HEK293 (cell line): ENCODE measurements at regions not wholly inside any gene's neighbourhood (a gene's known extent, or its start where the extent isn't known, plus 50 kb on each side); places are given as distances from the start of the nearest gene placed in this dataset.

Experiments used
- CTCF ChIA-PET: fragments of 350-600 bp; formaldehyde crosslinking; extraction: SDS; loops from one replicate; lab custom pipeline; 2021; ENCODE audit warnings: antibody characterized with exemption; lab: Yijun Ruan, JAX
- POLR2A ChIA-PET: fragments of 300-600 bp; formaldehyde crosslinking; extraction: SDS; loops from one replicate; lab custom pipeline; 2020; ENCODE audit warnings: antibody characterized with exemption, inconsistent platforms; lab: Yijun Ruan, JAX
- H3K27ac ChIP-seq: fragments of 200-500 bp; sonication (Bioruptor generic); 2 replicates; pipeline ENCODE4 v1.5.1; 2014; ENCODE audit warnings: low read depth, low read length, control low read depth, inconsistent platforms; ENCODE audit errors: extremely low read depth
- H3K36me3 ChIP-seq, 2 experiments: fragments of 200-500 bp in 1 of 2; sonication (Bioruptor generic) in 1 of 2; 1 replicate in 1 of 2; 2 replicates in 1 of 2; pipeline ENCODE4 v1.5.1; 2014 to 2017; ENCODE audit warnings: inconsistent platforms in 2 of 2, low read length in 2 of 2; ENCODE audit not compliant: control insufficient read depth in 2 of 2, insufficient read depth in 1 of 2
- H3K4me1 ChIP-seq: fragments of 200-500 bp; sonication (Bioruptor generic); 2 replicates; pipeline ENCODE4 v1.5.1; 2014; ENCODE audit warnings: mild to moderate bottlenecking, low read length, inconsistent platforms; ENCODE audit not compliant: control insufficient read depth, insufficient read depth
- H3K4me3 ChIP-seq: 2 replicates; pipeline ENCODE4 v1.5.1; 2011; ENCODE audit warnings: low read depth, mild to moderate bottlenecking, control low read depth, low read length, moderate library complexity
- H3K9me3 ChIP-seq: fragments of 200-500 bp; sonication (Bioruptor generic); 2 replicates; pipeline ENCODE4 v1.5.1; 2014; ENCODE audit warnings: low read depth, low read length, inconsistent platforms; ENCODE audit not compliant: control insufficient read depth, insufficient read depth
- EGR2 ChIP-seq: fragments of 450-650 bp; formaldehyde crosslinking; IDR thresholded peaks from 2 replicates; pipeline ENCODE4 v1.5.1; 2016; ENCODE audit warnings: low read depth, missing biosample characterization, missing genetic modification characterization
- IKZF3 ChIP-seq: fragments of 450-650 bp; IDR thresholded peaks from 2 replicates; pipeline ENCODE4 v1.5.0; 2018; ENCODE audit warnings: missing biosample characterization, mild to moderate bottlenecking, missing genetic modification characterization, moderate library complexity
- KLF9 ChIP-seq: fragments of 450-650 bp; formaldehyde crosslinking; IDR thresholded peaks from 2 replicates; pipeline ENCODE4 v1.5.1; 2016; ENCODE audit warnings: missing biosample characterization, missing genetic modification characterization, low read depth
- YY1 ChIP-seq: fragments of 450-650 bp; formaldehyde crosslinking; IDR thresholded peaks from 2 replicates; pipeline ENCODE4 v1.5.1; 2018; ENCODE audit warnings: missing biosample characterization, missing genetic modification characterization
- ZFHX2 ChIP-seq: fragments of 450-650 bp; formaldehyde crosslinking; conservative IDR thresholded peaks from 2 replicates; pipeline ENCODE4 v1.5.1; 2016; ENCODE audit warnings: missing biosample characterization, missing genetic modification characterization
- ZNF132 ChIP-seq: fragments of 450-650 bp; formaldehyde crosslinking; IDR thresholded peaks from 2 replicates; pipeline ENCODE4 v1.5.1; 2017; ENCODE audit warnings: missing biosample characterization, missing genetic modification characterization, borderline replicate concordance
- ZNF133 ChIP-seq: fragments of 450-650 bp; formaldehyde crosslinking; IDR thresholded peaks from 2 replicates; pipeline ENCODE4 v1.5.1; 2016; ENCODE audit warnings: missing biosample characterization, missing genetic modification characterization
- ZNF292 ChIP-seq: fragments of 450-650 bp; formaldehyde crosslinking; IDR thresholded peaks from 2 replicates; pipeline ENCODE4 v1.5.1; 2016; ENCODE audit warnings: low read depth, missing biosample characterization, missing genetic modification characterization, borderline replicate concordance
- ZNF354C ChIP-seq: fragments of 450-650 bp; formaldehyde crosslinking; IDR thresholded peaks from 2 replicates; pipeline ENCODE4 v1.5.1; 2016; ENCODE audit warnings: missing biosample characterization, missing genetic modification characterization, low read depth, borderline replicate concordance
- ZNF37A ChIP-seq: fragments of 450-650 bp; IDR thresholded peaks from 2 replicates; pipeline ENCODE4 v1.5.1; 2018; ENCODE audit warnings: missing biosample characterization, missing genetic modification characterization
- ZNF600 ChIP-seq: fragments of 450-650 bp; formaldehyde crosslinking; IDR thresholded peaks from 2 replicates; pipeline ENCODE4 v1.5.1; 2016; ENCODE audit warnings: missing biosample characterization, missing genetic modification characterization
- ZNF76 ChIP-seq: fragments of 450-650 bp; formaldehyde crosslinking; IDR thresholded peaks from 2 replicates; pipeline ENCODE4; 2016; ENCODE audit warnings: low read depth, missing biosample characterization, missing genetic modification characterization, borderline replicate concordance
- TF ChIP-seq, protein P1 (sequence below): fragments of 450-650 bp; formaldehyde crosslinking; IDR thresholded peaks from 2 replicates; pipeline ENCODE4 v1.5.1; 2016; ENCODE audit warnings: missing biosample characterization, missing genetic modification characterization
- TF ChIP-seq, protein P2 (sequence below): fragments of 450-650 bp; formaldehyde crosslinking; IDR thresholded peaks from 2 replicates; pipeline ENCODE4 v1.5.1; 2016; ENCODE audit warnings: missing biosample characterization, missing genetic modification characterization
- TF ChIP-seq, protein P3 (sequence below): fragments of 450-650 bp; formaldehyde crosslinking; conservative IDR thresholded peaks from 2 replicates; pipeline ENCODE4 v1.5.1; 2016; ENCODE audit warnings: low read depth, missing biosample characterization, missing genetic modification characterization

DNA sequence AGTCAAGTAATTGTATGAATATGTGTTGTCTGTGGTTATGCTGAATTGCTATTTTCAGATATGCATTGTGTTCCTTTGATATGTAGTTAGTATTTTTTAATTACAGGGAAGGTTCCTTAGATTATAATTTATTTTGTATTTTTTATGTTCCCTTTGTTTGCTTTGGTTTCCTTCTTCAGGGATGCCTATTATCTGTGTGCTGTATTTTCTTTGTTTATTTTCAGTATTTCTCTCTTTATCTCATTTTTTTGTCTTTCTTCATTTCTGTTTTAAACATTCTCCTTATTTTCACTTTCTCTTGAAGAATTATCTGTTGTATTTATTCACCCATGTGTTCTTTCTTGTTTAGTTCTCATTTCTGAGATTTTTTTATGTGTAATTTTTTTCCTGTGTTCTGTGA is 163.1 kb downstream of the EMP1 start:
- Histone ChIP-seq H3K27ac (no peak overlapping the region), H3K4me3 (no peak overlapping the region), H3K36me3 (no peaks in the 10 kb centered on the region), H3K4me1 (0 out of 2 replicates have a peak, but pooled peaks cover 3% of the 10 kb centered on the region), H3K9me3 (no peaks in the 10 kb centered on the region)
- ChIA-PET CTCF (no interaction called here), POLR2A (no interaction called here)
- TF ChIP-seq ZNF76 (no peak), ZNF133 (tag by site-specific recombination) (peak; percentile 91)

DNA sequence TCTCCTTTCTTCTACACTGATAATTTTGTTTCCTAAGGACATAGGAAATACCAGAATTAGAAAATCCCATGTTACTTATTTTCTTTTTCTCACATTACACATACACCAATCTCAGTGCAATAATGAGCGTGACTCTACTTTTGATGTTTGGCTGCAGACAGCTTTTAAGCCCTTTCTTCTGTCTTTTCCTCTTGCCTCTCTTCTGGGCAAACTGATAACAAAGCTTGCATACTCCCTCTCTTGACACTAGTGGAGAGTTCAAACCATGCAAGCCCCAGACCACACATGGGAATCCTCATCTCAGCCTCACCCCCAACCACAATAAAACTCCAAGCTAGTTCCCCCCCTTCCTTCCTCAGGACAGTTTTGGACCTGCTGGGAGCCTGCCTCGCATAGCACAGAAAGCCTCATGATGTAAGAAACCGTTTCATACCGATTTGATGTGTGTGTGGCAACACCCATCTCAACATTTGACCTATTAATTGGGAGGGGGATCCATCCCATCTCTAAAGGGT is 161.9 kb downstream of the EMP1 start:
- TF ChIP-seq ZNF132, result no peak
- TF ChIP-seq, all 188 proteins: peak for 0
- POLR2A ChIA-PET, result no interaction called here
- Histone ChIP-seq H3K27ac (no peak overlapping the region), H3K4me1 (0 out of 2 replicates have a peak, but pooled peaks cover 3% of the 10 kb centered on the region), H3K36me3 (no peaks in the 10 kb centered on the region), H3K4me3 (no peak overlapping the region), H3K9me3 (no peaks in the 10 kb centered on the region)
- CTCF ChIA-PET, result no interaction called here

DNA sequence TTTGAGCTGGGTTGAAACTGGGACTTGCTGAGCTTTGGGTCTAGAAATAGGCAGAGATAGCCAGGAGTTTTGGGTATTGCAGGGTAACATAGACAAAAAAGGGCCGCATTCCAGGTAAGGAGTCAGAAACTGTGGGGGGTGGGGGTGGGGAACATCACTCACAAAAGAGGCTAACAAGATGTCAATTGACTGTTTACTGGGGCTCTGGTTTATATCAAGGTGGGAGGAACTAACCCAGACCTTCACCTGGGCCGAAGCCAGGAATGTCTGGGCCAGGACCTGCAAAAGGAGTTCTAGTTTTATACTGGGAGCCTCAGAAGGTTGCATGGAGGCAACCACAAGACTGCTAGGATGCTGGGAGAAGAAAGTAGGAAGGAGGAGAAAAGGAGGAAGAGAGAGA is 154.4 kb downstream of the EMP1 start:
- POLR2A ChIA-PET, result no interaction called here
- no peaks in the 10 kb centered on the region for H3K4me1 ChIP-seq
- TF ChIP-seq, protein P1, sequence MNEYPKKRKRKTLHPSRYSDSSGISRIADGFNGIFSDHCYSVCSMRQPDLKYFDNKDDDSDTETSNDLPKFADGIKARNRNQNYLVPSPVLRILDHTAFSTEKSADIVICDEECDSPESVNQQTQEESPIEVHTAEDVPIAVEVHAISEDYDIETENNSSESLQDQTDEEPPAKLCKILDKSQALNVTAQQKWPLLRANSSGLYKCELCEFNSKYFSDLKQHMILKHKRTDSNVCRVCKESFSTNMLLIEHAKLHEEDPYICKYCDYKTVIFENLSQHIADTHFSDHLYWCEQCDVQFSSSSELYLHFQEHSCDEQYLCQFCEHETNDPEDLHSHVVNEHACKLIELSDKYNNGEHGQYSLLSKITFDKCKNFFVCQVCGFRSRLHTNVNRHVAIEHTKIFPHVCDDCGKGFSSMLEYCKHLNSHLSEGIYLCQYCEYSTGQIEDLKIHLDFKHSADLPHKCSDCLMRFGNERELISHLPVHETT (tag by site-specific recombination), result no peak
- TF ChIP-seq, protein P2, sequence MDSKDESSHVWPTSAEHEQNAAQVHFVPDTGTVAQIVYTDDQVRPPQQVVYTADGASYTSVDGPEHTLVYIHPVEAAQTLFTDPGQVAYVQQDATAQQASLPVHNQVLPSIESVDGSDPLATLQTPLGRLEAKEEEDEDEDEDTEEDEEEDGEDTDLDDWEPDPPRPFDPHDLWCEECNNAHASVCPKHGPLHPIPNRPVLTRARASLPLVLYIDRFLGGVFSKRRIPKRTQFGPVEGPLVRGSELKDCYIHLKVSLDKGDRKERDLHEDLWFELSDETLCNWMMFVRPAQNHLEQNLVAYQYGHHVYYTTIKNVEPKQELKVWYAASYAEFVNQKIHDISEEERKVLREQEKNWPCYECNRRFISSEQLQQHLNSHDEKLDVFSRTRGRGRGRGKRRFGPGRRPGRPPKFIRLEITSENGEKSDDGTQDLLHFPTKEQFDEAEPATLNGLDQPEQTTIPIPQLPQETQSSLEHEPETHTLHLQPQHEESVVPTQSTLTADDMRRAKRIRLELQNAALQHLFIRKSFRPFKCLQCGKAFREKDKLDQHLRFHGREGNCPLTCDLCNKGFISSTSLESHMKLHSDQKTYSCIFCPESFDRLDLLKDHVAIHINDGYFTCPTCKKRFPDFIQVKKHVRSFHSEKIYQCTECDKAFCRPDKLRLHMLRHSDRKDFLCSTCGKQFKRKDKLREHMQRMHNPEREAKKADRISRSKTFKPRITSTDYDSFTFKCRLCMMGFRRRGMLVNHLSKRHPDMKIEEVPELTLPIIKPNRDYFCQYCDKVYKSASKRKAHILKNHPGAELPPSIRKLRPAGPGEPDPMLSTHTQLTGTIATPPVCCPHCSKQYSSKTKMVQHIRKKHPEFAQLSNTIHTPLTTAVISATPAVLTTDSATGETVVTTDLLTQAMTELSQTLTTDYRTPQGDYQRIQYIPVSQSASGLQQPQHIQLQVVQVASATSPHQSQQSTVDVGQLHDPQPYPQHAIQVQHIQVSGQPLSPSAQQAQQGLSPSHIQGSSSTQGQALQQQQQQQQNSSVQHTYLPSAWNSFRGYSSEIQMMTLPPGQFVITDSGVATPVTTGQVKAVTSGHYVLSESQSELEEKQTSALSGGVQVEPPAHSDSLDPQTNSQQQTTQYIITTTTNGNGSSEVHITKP (tag by site-specific recombination), result no peak
- no peak for TF ChIP-seq ZNF292 (tag by site-specific recombination)
- no peak for TF ChIP-seq EGR2 (tag by site-specific recombination)
- TF ChIP-seq ZNF354C (tag by site-specific recombination), result no peak
- no peak for TF ChIP-seq KLF9
- no peak for TF ChIP-seq ZFHX2 (tag by site-specific recombination)
- no peak for TF ChIP-seq ZNF133 (tag by site-specific recombination)
- TF ChIP-seq, protein P3, sequence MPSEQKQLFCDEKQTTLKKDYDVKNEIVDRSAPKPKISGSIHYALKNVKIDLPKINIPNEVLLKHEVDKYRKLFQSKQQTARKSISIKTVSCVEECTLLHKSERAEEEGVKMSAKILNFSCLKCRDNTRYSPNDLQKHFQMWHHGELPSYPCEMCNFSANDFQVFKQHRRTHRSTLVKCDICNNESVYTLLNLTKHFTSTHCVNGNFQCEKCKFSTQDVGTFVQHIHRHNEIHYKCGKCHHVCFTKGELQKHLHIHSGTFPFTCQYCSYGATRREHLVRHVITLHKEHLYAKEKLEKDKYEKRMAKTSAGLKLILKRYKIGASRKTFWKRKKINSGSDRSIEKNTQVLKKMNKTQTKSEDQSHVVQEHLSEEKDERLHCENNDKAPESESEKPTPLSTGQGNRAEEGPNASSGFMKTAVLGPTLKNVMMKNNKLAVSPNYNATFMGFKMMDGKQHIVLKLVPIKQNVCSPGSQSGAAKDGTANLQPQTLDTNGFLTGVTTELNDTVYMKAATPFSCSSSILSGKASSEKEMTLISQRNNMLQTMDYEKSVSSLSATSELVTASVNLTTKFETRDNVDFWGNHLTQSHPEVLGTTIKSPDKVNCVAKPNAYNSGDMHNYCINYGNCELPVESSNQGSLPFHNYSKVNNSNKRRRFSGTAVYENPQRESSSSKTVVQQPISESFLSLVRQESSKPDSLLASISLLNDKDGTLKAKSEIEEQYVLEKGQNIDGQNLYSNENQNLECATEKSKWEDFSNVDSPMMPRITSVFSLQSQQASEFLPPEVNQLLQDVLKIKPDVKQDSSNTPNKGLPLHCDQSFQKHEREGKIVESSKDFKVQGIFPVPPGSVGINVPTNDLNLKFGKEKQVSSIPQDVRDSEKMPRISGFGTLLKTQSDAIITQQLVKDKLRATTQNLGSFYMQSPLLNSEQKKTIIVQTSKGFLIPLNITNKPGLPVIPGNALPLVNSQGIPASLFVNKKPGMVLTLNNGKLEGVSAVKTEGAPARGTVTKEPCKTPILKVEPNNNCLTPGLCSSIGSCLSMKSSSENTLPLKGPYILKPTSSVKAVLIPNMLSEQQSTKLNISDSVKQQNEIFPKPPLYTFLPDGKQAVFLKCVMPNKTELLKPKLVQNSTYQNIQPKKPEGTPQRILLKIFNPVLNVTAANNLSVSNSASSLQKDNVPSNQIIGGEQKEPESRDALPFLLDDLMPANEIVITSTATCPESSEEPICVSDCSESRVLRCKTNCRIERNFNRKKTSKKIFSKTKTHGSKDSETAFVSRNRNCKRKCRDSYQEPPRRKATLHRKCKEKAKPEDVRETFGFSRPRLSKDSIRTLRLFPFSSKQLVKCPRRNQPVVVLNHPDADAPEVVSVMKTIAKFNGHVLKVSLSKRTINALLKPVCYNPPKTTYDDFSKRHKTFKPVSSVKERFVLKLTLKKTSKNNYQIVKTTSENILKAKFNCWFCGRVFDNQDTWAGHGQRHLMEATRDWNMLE (tag by site-specific recombination), result no peak
- no peak for TF ChIP-seq ZNF600 (tag by site-specific recombination)
- TF ChIP-seq ZNF37A, result no peak
- TF ChIP-seq YY1 (tag by site-specific recombination), result no peak
- TF ChIP-seq IKZF3 (tag by site-specific recombination), result no peak
- no peaks in the 10 kb centered on the region for H3K9me3 ChIP-seq
- no peak overlapping the region for H3K27ac ChIP-seq
- no peaks in the 10 kb centered on the region for H3K36me3 ChIP-seq
- CTCF ChIA-PET, result interaction anchor here (1.4 kb wide), 1 partner anchor 11 kb away, joined by 8 read pairs; no protein-coding TSS in a partner anchor
- H3K4me3 ChIP-seq, result no peak overlapping the region
